Nephron (organoid): ENCODE measurements at regions not wholly inside any gene's neighbourhood (a gene's known extent, or its start where the extent isn't known, plus 50 kb on each side); places are given as distances from the start of the nearest gene placed in this dataset.
"Not testable (repeated sequence)": the region's sequence is repeated elsewhere in the genome, so short reads cannot be mapped to it uniquely, and the experiment has no call there.

Experiments used
- H3K27ac Mint-ChIP-seq, 3 experiments: 2 replicates each; pipeline ENCODE4 v1.8.0; 2020; ENCODE audit warnings: mixed read lengths in 3 of 3, mild to moderate bottlenecking in 2 of 3, moderate library complexity in 1 of 3
- H3K27me3 Mint-ChIP-seq: 2 replicates; pipeline ENCODE4 v1.8.0; 2021; ENCODE audit warnings: low read depth, mild to moderate bottlenecking, moderate library complexity, mixed read lengths
- H3K36me3 Mint-ChIP-seq: 2 replicates; pipeline ENCODE4 v1.8.0; 2020; ENCODE audit warnings: low read depth, mixed read lengths
- H3K4me1 Mint-ChIP-seq: 2 replicates; pipeline ENCODE4 v1.8.0; 2020; ENCODE audit warnings: mixed read lengths
- H3K4me3 Mint-ChIP-seq, 3 experiments: 2 replicates each; pipeline ENCODE4 v1.8.0; 2020; ENCODE audit warnings: mild to moderate bottlenecking in 3 of 3, mixed read lengths in 3 of 3, moderate library complexity in 2 of 3
- H3K9me3 Mint-ChIP-seq: 2 replicates; pipeline ENCODE4 v1.8.0; 2020; ENCODE audit warnings: mixed read lengths
- CTCF ChIP-seq, 3 experiments: fragments of 200-600 bp; sonication (generic); IDR thresholded peaks; one replicate each; pipeline ENCODE4 v1.5.0; 2021; ENCODE audit warnings: antibody characterized with exemption in 3 of 3; ENCODE audit not compliant: unreplicated experiment in 3 of 3

- TF ChIP-seq CTCF (IDR thresholded peaks at IDR 0.05; ENCODE audit: unreplicated experiment in 3 of 3), result no peak
- no peak overlapping the region for H3K27ac Mint-ChIP-seq
Measured at GRCh38 chr5:166117072-166118066, 2174.1 kb upstream of the WWC1 start.

GRCh38 chr5:166119506-166119905 is 2171.9 kb upstream of the WWC1 start:
- H3K4me3 Mint-ChIP-seq, result no peak overlapping the region
- no peaks in the 10 kb centered on the region for H3K4me1 Mint-ChIP-seq
- no peaks in the 10 kb centered on the region for H3K27me3 Mint-ChIP-seq
- no peak for TF ChIP-seq CTCF (IDR thresholded peaks at IDR 0.05; ENCODE audit: unreplicated experiment in 3 of 3)
- H3K9me3 Mint-ChIP-seq, result no peaks in the 10 kb centered on the region
- H3K27ac Mint-ChIP-seq, result no peak overlapping the region
- no peaks in the 10 kb centered on the region for H3K36me3 Mint-ChIP-seq

More at GRCh38 chr5:166117072-166118066, 2174.1 kb upstream of the WWC1 start:
- Mint-ChIP-seq H3K27me3 (no peaks in the 10 kb centered on the region), H3K36me3 (no peaks in the 10 kb centered on the region), H3K9me3 (no peaks in the 10 kb centered on the region), H3K4me1 (no peaks in the 10 kb centered on the region), H3K4me3 (no peak overlapping the region)

GRCh38 chr5:166123717-166124116 is 2167.7 kb upstream of the WWC1 start:
- Mint-ChIP-seq H3K36me3 (no peaks in the 10 kb centered on the region), H3K4me3 (no peak overlapping the region), H3K4me1 (no peaks in the 10 kb centered on the region), H3K27me3 (peaks cover 3% of the 10 kb centered on the region), H3K27ac (no peak overlapping the region), H3K9me3 (no peaks in the 10 kb centered on the region)
- no peak for TF ChIP-seq CTCF (IDR thresholded peaks at IDR 0.05; ENCODE audit: unreplicated experiment in 3 of 3)

GRCh38 chr5:166127766-166128570 is 2163.5 kb upstream of the WWC1 start:
- TF ChIP-seq CTCF (IDR thresholded peaks at IDR 0.05; ENCODE audit: unreplicated experiment in 3 of 3), result no peak
- Mint-ChIP-seq H3K27ac (no peak overlapping the region), H3K9me3 (no peaks in the 10 kb centered on the region), H3K4me3 (no peak overlapping the region), H3K27me3 (peaks cover 3% of the 10 kb centered on the region), H3K4me1 (no peaks in the 10 kb centered on the region), H3K36me3 (no peaks in the 10 kb centered on the region)

GRCh38 chr5:166145107-166145506 is 2146.3 kb upstream of the WWC1 start:
- H3K27ac Mint-ChIP-seq, H3K9me3 Mint-ChIP-seq: not testable (repeated sequence)

GRCh38 chr5:166163996-166164610 is 2127.3 kb upstream of the WWC1 start:
- Mint-ChIP-seq H3K4me1 (no peaks in the 10 kb centered on the region), H3K4me3 (no peak overlapping the region), H3K27ac (no peak overlapping the region), H3K27me3 (peaks cover 3% of the 10 kb centered on the region), H3K9me3 (no peaks in the 10 kb centered on the region), H3K36me3 (no peaks in the 10 kb centered on the region)
- TF ChIP-seq CTCF (IDR thresholded peaks at IDR 0.05; ENCODE audit: unreplicated experiment in 3 of 3), result no peak

More at GRCh38 chr5:166145107-166145506, 2146.3 kb upstream of the WWC1 start:
- H3K27me3 Mint-ChIP-seq, H3K4me1 Mint-ChIP-seq, H3K36me3 Mint-ChIP-seq, H3K4me3 Mint-ChIP-seq: not testable (repeated sequence)
